ENCODE measurements at regions not wholly inside any gene's neighbourhood (a gene's known extent, or its start where the extent isn't known, plus 50 kb on each side); places are given as distances from the start of the nearest gene placed in this dataset.

- TF ChIP-seq CSRNP3 (CRISPR knock-in tag; IDR thresholded peaks at IDR 0.05) (no peak), TCF4 (CRISPR knock-in tag; IDR thresholded peaks at IDR 0.05; ENCODE audit: borderline replicate concordance) (no peak), PATZ1 (CRISPR knock-in tag; IDR thresholded peaks at IDR 0.05; ENCODE audit: borderline replicate concordance) (no peak), ZNF565 (CRISPR knock-in tag; conservative IDR thresholded peaks at IDR 0.05; ENCODE audit: low read depth) (no peak), ZFP30 (CRISPR knock-in tag; IDR thresholded peaks at IDR 0.05) (no peak), ARNTL (CRISPR knock-in tag; IDR thresholded peaks at IDR 0.05; ENCODE audit: borderline replicate concordance, low read depth) (no peak), ZNF70 (CRISPR knock-in tag; IDR thresholded peaks at IDR 0.05) (no peak), PPARA (CRISPR knock-in tag; IDR thresholded peaks at IDR 0.05; ENCODE audit: borderline replicate concordance) (no peak), CSDC2 (CRISPR knock-in tag; IDR thresholded peaks at IDR 0.05) (no peak), ZNF8 (CRISPR knock-in tag; IDR thresholded peaks at IDR 0.05) (no peak), BACH2 (CRISPR knock-in tag; IDR thresholded peaks at IDR 0.05; ENCODE audit: borderline replicate concordance) (no peak), ZC3H10 (CRISPR knock-in tag; IDR thresholded peaks at IDR 0.05) (no peak), SNAI2 (CRISPR knock-in tag; IDR thresholded peaks at IDR 0.05) (no peak), TSHZ2 (CRISPR knock-in tag; IDR thresholded peaks at IDR 0.05) (no peak), ZFP3 (CRISPR knock-in tag; IDR thresholded peaks at IDR 0.05) (no peak), GLIS3 (CRISPR knock-in tag; IDR thresholded peaks at IDR 0.05) (no peak)
- TF ChIP-seq, protein P1, sequence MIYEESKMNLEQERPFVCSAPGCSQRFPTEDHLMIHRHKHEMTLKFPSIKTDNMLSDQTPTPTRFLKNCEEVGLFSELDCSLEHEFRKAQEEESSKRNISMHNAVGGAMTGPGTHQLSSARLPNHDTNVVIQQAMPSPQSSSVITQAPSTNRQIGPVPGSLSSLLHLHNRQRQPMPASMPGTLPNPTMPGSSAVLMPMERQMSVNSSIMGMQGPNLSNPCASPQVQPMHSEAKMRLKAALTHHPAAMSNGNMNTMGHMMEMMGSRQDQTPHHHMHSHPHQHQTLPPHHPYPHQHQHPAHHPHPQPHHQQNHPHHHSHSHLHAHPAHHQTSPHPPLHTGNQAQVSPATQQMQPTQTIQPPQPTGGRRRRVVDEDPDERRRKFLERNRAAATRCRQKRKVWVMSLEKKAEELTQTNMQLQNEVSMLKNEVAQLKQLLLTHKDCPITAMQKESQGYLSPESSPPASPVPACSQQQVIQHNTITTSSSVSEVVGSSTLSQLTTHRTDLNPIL (CRISPR knock-in tag; IDR thresholded peaks at IDR 0.05; ENCODE audit: low read depth), result no peak
These were observed 511.0 kb downstream of the OMA1 start for GRCh38 chr1:58035523-58035922.

GRCh38 chr1:58033311-58033710 lies 513.2 kb downstream of the OMA1 start:
- ATAC-seq, result no peak
- TF ChIP-seq GLIS3 (CRISPR knock-in tag; IDR thresholded peaks at IDR 0.05), result no peak
- no peak for TF ChIP-seq PPARA (CRISPR knock-in tag; IDR thresholded peaks at IDR 0.05; ENCODE audit: borderline replicate concordance)
- no peak for TF ChIP-seq ARNTL (CRISPR knock-in tag; IDR thresholded peaks at IDR 0.05; ENCODE audit: borderline replicate concordance, low read depth)
- TF ChIP-seq OSR1 (CRISPR knock-in tag; IDR thresholded peaks at IDR 0.05), result no peak
- no peak for TF ChIP-seq RARB (CRISPR knock-in tag; IDR thresholded peaks at IDR 0.05)
- no peak for TF ChIP-seq SNAI2 (CRISPR knock-in tag; IDR thresholded peaks at IDR 0.05)
- no peak for TF ChIP-seq ZFP3 (CRISPR knock-in tag; IDR thresholded peaks at IDR 0.05)
- no peak for TF ChIP-seq ISL1 (CRISPR knock-in tag; IDR thresholded peaks at IDR 0.05)
- no peak for TF ChIP-seq ZNF565 (CRISPR knock-in tag; conservative IDR thresholded peaks at IDR 0.05; ENCODE audit: low read depth)
- no peak for TF ChIP-seq CSRNP3 (CRISPR knock-in tag; IDR thresholded peaks at IDR 0.05)
- TF ChIP-seq, protein P1 (CRISPR knock-in tag; IDR thresholded peaks at IDR 0.05; ENCODE audit: low read depth), result no peak
- TF ChIP-seq ZC3H10 (CRISPR knock-in tag; IDR thresholded peaks at IDR 0.05), result no peak
- TF ChIP-seq TOX (CRISPR knock-in tag; IDR thresholded peaks at IDR 0.05; ENCODE audit: borderline replicate concordance), result no peak
- TF ChIP-seq CSDC2 (CRISPR knock-in tag; IDR thresholded peaks at IDR 0.05), result no peak
- no peak for TF ChIP-seq BACH2 (CRISPR knock-in tag; IDR thresholded peaks at IDR 0.05; ENCODE audit: borderline replicate concordance)

More at GRCh38 chr1:58035523-58035922, 511.0 kb downstream of the OMA1 start:
- peak; percentile 89 for ATAC-seq
